GM19240 (cell line): ENCODE measurements at regions not wholly inside any gene's neighbourhood (a gene's known extent, or its start where the extent isn't known, plus 50 kb on each side); places are given as distances from the start of the nearest gene placed in this dataset.

Source experiments
- DNase-seq: peaks from one replicate; pipeline ENCODE4 v3.0.0; 2011; ENCODE audit warnings: low spot score; ENCODE audit not compliant: insufficient read length

- DNase-seq: no peak
These were observed 204.4 kb downstream of the SAMD5 start for GRCh38 chr6:147712841-147713240.

DNA sequence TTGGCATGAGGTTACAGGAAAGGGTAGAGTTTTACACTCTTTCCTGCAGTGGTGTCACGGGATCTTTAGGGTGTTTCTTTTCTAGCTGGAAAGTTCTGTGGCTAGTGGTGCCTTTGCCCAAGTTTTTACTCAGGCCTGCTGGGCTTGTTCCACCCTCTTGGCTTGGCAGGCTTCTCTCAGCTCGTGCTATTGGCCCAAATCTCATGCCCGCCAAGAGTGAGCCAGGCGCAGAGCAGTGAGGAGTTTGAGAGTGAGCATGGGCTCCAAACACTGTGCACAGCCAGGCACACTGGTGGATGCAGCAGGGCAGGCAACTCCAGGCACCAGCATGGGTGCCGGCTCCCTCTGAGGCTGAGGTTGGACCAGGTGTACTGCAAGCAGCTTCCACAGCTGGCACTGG, 206.5 kb downstream of the SAMD5 start:
- no peak for DNase-seq

- DNase-seq: no peak
These were observed 207.9 kb downstream of the SAMD5 start for GRCh38 chr6:147716434-147716833.

GRCh38 chr6:147717991-147718390, 209.5 kb downstream of the SAMD5 start:
- no peak for DNase-seq

DNA sequence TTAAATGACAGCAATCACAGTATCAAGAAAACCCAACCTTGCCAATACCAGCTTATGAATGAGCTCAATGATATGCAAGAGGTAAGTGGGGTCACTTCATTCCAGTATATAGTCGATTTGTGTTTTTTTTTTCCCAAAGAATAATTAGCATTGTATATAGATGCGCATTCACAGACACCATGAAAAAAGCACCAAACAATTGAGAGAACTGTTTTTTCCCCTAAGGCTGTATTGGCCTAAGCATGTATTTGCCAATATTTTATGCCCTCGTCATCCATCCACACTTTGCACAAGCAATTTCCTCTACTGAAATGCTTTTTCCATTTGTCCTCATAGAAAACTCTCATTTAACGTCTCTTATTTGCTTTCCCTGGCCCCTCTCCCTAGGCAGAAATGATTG, 213.7 kb downstream of the SAMD5 start:
- DNase-seq: no peak

GRCh38 chr6:147724454-147724853, 216.0 kb downstream of the SAMD5 start:
- no peak for DNase-seq

DNA sequence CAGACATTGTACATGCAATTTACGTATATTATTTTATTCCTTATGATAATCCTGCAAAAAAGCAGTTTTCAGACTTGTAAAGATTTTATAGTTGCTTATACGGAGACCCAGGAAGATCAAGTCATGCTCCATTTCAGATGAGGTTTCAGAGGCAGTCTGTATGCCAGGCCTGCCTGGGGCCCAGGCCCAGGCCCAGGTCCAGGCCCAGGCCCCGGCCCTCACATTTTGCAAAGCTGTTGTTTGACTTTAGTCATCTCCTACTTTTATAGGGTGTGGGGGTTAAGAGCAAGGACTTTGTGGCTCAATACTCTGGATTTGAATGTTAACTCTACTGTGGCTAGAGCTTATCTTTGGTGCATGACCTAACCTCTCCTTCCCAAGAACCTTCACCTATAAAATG, 217.9 kb downstream of the SAMD5 start:
- DNase-seq: no peak

- no peak for DNase-seq
These were observed 220.4 kb downstream of the SAMD5 start for GRCh38 chr6:147728903-147729302.

DNA sequence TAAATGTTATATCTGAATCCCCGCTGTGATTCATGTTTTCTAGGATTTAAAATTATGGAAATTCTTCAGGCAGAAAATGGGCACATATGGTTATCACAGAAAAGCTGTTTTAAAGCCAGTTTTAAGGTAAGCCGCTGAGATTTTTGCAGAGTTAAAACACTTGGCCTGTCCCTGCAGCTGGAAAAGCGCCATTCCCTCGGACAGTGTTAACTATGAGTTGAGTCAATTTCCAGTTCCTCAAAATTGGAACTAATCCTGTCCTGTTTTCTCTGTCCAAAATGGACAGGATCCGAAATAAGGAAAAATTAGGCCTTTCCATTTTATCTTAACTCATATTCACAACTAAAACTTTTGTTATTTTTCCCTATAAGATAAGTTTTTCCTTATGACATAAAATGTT, 225.2 kb downstream of the SAMD5 start:
- DNase-seq: no peak

GRCh38 chr6:147734151-147734550, 225.7 kb downstream of the SAMD5 start:
- DNase-seq: no peak

DNA sequence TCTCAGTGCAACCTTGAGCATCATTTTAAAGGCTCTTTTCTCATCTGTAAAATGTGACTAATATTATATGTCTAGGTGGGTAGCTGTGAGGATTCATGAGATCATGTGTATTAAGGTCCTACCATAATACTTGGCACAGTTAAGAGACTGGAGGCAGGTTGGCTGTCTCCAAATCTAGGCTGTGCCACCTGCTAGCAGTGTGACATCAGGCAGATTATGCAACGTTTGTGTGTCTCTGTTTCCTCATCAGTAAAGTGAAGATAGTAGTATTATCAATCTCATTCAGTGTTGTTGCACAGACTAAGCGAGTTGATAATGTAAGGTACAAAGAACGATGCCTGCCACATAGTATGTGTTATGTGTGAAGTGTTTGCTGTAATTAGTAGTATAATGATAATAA, 227.4 kb downstream of the SAMD5 start:
- no peak for DNase-seq

DNA sequence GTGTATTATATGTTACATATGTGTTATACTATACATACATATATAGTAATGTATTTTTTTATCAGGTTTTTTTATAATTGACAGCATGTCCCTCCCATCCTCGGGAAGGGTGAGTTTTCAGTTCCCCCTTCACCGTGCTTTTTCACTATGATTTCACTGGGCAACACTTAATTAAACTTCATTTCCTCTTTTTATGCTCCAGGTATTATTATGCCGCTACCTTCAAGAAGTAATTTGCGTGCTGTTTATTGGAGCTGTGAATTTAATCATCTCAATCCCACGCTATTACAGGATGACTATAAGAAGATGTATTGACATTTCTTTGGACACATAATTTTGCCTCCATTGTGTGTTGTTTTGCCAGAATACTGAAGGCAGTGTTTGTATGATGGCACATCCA, 228.6 kb downstream of the SAMD5 start:
- DNase-seq: no peak

- no peak for DNase-seq
These were observed 229.6 kb downstream of the SAMD5 start for GRCh38 chr6:147738099-147738498.

DNA sequence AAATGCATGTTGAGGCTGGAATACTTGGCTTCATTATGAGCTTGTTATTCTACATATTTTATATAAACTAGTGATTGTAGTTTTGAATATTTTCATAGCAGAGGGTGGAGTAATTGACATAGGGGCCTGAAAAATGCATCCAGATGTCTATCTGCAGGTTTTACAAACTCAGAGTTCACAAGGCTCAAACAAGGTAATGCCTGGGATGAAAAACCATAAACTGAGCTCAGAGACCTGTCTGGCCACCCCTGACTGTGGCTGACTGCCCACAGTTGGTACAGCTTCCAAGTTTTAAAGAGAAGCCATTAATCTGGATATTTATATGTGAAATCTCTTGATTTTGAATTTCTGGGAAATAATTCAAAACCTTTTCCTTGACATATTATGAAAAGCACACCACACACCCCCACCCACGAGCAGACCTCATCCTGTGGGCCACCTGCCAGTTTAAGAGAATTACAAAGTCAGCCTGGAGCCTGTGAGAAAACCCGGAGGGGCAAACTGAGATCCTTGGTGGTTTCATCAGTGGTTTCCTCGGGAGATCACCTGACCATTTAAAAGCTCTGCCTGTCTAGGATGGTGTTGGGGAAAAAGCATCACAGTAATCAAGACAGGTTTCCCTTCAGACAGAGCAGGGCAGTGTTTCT, 230.1 kb downstream of the SAMD5 start:
- no peak for DNase-seq

DNA sequence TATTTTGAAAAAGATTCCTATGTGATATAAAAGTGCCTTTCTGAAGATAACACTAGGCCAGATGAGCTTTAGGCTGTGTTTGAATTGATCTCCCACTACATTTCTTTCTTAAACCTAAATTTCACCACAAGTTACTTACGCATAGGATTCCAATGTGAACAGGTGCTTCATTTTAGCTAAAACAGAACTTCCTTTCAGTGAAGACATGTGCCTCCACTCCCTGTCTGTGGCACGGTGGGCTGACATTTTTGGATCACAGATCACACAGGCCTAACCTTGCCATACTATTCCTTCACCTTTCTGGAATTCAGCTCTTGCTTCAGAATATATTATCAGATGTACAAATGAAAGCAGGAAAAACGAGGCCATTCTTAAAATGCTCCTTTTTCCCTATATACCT, 231.8 kb downstream of the SAMD5 start:
- DNase-seq: no peak

GRCh38 chr6:147740916-147741315, 232.4 kb downstream of the SAMD5 start:
- no peak for DNase-seq

DNA sequence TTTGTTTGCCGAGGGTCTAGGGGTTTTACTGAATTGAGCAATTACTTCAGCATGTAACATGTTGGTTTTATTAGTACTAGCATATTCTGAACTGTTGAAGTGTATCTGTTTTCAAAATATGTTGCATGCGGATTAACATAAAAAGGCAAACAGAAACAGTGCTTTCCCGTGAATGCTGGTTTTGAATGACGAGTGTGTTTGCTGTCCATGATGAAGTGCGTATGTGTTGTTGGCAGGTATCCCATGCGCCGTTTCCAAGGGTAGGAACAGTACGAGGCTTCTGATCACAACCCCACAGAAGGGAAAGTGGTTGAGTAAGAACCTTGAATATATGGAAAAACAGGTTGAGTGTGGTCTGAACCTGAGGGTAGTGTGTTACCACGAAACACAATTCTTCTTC, 232.9 kb downstream of the SAMD5 start:
- no peak for DNase-seq

- no peak for DNase-seq
These were observed 233.9 kb downstream of the SAMD5 start for GRCh38 chr6:147742440-147742839.

- no peak for DNase-seq
These were observed 235.5 kb downstream of the SAMD5 start for GRCh38 chr6:147744012-147744411.

DNA sequence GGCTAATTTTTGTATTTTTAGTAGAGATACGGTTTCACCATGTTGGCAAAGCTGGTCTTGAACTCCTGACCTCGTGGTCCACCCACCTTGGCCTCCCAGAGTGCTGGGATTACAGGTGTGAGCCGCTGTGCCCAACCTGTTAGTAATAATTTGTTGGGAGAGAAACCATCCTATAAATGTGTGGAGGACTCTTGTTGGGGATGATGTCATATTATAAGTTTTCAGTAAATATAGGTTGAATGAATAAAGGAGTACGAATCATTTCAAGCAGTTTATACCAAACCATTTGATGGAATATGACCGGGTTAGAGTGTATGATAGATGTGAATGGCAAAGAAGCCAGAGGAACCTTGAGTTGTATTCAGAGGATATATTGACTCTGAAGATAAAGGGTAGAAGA, 240.8 kb downstream of the SAMD5 start:
- DNase-seq: no peak

DNA sequence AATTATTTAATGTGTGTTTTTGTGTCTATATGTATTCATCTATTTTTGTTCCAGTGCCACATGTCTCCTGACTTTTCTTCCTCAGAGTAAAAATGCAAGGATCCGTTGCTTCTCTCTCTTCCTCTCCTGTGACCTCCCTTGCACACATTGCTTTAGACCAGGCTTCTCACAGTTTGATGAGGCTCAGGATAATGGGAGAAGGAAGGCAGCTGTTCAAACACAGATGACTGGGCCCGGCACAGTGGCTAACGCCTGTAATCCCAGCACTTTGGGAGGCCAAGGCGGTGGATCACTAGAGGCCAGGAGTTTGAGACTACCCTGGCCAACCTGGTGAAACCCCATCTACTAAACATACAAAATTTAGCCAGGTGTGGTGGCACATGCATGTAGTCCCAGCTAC, 241.9 kb downstream of the SAMD5 start:
- no peak for DNase-seq

DNA sequence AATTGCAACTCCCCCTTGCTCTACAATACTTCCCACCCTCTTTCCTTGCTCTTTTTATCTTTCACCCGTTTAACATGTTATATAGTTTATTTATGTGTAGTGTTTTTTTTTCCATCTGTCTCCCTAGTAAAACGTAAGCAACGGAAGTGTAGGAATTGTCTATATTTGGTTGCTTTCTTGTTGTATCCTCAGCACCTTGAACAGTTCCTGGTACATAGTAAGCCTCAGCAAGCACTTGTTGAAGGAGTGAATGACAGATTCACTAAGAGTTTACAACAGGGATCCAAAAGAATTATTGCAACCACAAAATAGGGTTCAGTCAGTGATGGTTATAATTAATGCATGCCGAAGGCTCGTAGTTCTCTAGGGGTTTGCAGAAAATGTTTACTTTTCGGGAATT, 242.7 kb downstream of the SAMD5 start:
- DNase-seq: no peak

GRCh38 chr6:147752689-147753403, 244.4 kb downstream of the SAMD5 start:
- DNase-seq: no peak
